Activated CD4-positive, alpha-beta T cell treated with anti-CD3 and anti-CD28 coated beads, Interleukin-2, amount 10 ng/mL, durations not matched to agents 24 days and 14 days (primary cell): ENCODE measurements at regions not wholly inside any gene's neighbourhood (a gene's known extent, or its start where the extent isn't known, plus 50 kb on each side); places are given as distances from the start of the nearest gene placed in this dataset.
"Not testable (repeated sequence)": the region's sequence is repeated elsewhere in the genome, so short reads cannot be mapped to it uniquely, and the experiment has no call there.

Experiments used
- DNase-seq: peaks from one replicate; pipeline ENCODE4 v3.0.0; 2022
- H3K27ac Mint-ChIP-seq: one replicate; pipeline ENCODE4 v1.8.0; 2022; ENCODE audit warnings: mild to moderate bottlenecking, mixed read lengths
- H3K27me3 Mint-ChIP-seq: one replicate; pipeline ENCODE4 v1.8.0; 2022; ENCODE audit warnings: mixed read lengths
- H3K36me3 Mint-ChIP-seq: one replicate; pipeline ENCODE4 v1.8.0; 2022; ENCODE audit warnings: low read depth, mild to moderate bottlenecking, mixed read lengths
- H3K4me1 Mint-ChIP-seq: one replicate; pipeline ENCODE4 v1.8.0; 2021; ENCODE audit warnings: mixed read lengths
- H3K4me3 Mint-ChIP-seq: one replicate; pipeline ENCODE4 v1.8.0; 2022; ENCODE audit warnings: mild to moderate bottlenecking, moderate library complexity, mixed read lengths
- H3K9me3 Mint-ChIP-seq: one replicate; pipeline ENCODE4 v1.8.0; 2021; ENCODE audit warnings: mixed read lengths
- intact Hi-C: fragments of 100-400 bp; cut with micrococcal nuclease; formaldehyde crosslinking; loops from one replicate; pipeline ENCODE4 v1.15.1; 2023

GRCh38 chr2:90218534-90218933 is 1527.1 kb downstream of the RPIA start:
- H3K27me3 Mint-ChIP-seq, H3K36me3 Mint-ChIP-seq, H3K4me1 Mint-ChIP-seq, H3K27ac Mint-ChIP-seq, DNase-seq, H3K4me3 Mint-ChIP-seq, H3K9me3 Mint-ChIP-seq, intact Hi-C loops: not testable (repeated sequence)

GRCh38 chr2:90220623-90221299 is 1529.3 kb downstream of the RPIA start:
- H3K27ac Mint-ChIP-seq, H3K4me3 Mint-ChIP-seq, H3K27me3 Mint-ChIP-seq, H3K4me1 Mint-ChIP-seq, H3K36me3 Mint-ChIP-seq, intact Hi-C loops, DNase-seq, H3K9me3 Mint-ChIP-seq: not testable (repeated sequence)

- Mint-ChIP-seq H3K27ac (no peak overlapping the region), H3K4me3 (no peak overlapping the region), H3K27me3 (no peaks in the 10 kb centered on the region), H3K36me3 (no peaks in the 10 kb centered on the region), H3K9me3 (no peaks in the 10 kb centered on the region), H3K4me1 (no peaks in the 10 kb centered on the region)
- no peak for DNase-seq
- intact Hi-C loops: no loop called here
Measured at GRCh38 chr2:90221300-90221651, 1529.8 kb downstream of the RPIA start.

GRCh38 chr2:90224767-90225166 is 1533.3 kb downstream of the RPIA start:
- H3K4me3 Mint-ChIP-seq, H3K9me3 Mint-ChIP-seq, DNase-seq, intact Hi-C loops, H3K27me3 Mint-ChIP-seq, H3K4me1 Mint-ChIP-seq, H3K36me3 Mint-ChIP-seq, H3K27ac Mint-ChIP-seq: not testable (repeated sequence)

GRCh38 chr2:90226465-90227072 is 1535.1 kb downstream of the RPIA start:
- DNase-seq, H3K36me3 Mint-ChIP-seq, H3K4me1 Mint-ChIP-seq, H3K27ac Mint-ChIP-seq, intact Hi-C loops, H3K9me3 Mint-ChIP-seq, H3K4me3 Mint-ChIP-seq, H3K27me3 Mint-ChIP-seq: not testable (repeated sequence)

- intact Hi-C loops, H3K36me3 Mint-ChIP-seq, H3K27me3 Mint-ChIP-seq, DNase-seq, H3K9me3 Mint-ChIP-seq, H3K4me1 Mint-ChIP-seq, H3K27ac Mint-ChIP-seq, H3K4me3 Mint-ChIP-seq: not testable (repeated sequence)
Measured at GRCh38 chr2:90231199-90231598, 1539.7 kb downstream of the RPIA start.

GRCh38 chr2:90235452-90235851 is 1544.0 kb downstream of the RPIA start:
- H3K27ac Mint-ChIP-seq, H3K4me3 Mint-ChIP-seq, H3K27me3 Mint-ChIP-seq, intact Hi-C loops, H3K9me3 Mint-ChIP-seq, H3K36me3 Mint-ChIP-seq, H3K4me1 Mint-ChIP-seq, DNase-seq: not testable (repeated sequence)

GRCh38 chr2:90237923-90238361 is 1546.5 kb downstream of the RPIA start:
- peak; percentile 56 for DNase-seq
- H3K36me3 Mint-ChIP-seq: not testable (repeated sequence)

GRCh38 chr2:90238505-90239230 is 1547.2 kb downstream of the RPIA start:
- H3K4me3 Mint-ChIP-seq, H3K27me3 Mint-ChIP-seq, H3K4me1 Mint-ChIP-seq, DNase-seq, H3K27ac Mint-ChIP-seq, H3K36me3 Mint-ChIP-seq, intact Hi-C loops, H3K9me3 Mint-ChIP-seq: not testable (repeated sequence)

More at GRCh38 chr2:90237923-90238361, 1546.5 kb downstream of the RPIA start:
- H3K4me1 Mint-ChIP-seq, H3K27ac Mint-ChIP-seq, H3K9me3 Mint-ChIP-seq, intact Hi-C loops, H3K27me3 Mint-ChIP-seq, H3K4me3 Mint-ChIP-seq: not testable (repeated sequence)

- intact Hi-C loops, H3K27ac Mint-ChIP-seq, DNase-seq, H3K36me3 Mint-ChIP-seq, H3K9me3 Mint-ChIP-seq, H3K27me3 Mint-ChIP-seq, H3K4me1 Mint-ChIP-seq, H3K4me3 Mint-ChIP-seq: not testable (repeated sequence)
Measured at GRCh38 chr2:90239769-90240168, 1548.3 kb downstream of the RPIA start.

- H3K36me3 Mint-ChIP-seq, intact Hi-C loops: not testable (repeated sequence)
Measured at GRCh38 chr2:90244902-90245765, 1553.7 kb downstream of the RPIA start.

GRCh38 chr2:90248400-90248799 is 1556.9 kb downstream of the RPIA start:
- intact Hi-C loops, H3K27me3 Mint-ChIP-seq, H3K27ac Mint-ChIP-seq, H3K4me3 Mint-ChIP-seq, H3K36me3 Mint-ChIP-seq, H3K4me1 Mint-ChIP-seq, DNase-seq, H3K9me3 Mint-ChIP-seq: not testable (repeated sequence)

More at GRCh38 chr2:90244902-90245765, 1553.7 kb downstream of the RPIA start:
- H3K27me3 Mint-ChIP-seq, H3K9me3 Mint-ChIP-seq, H3K27ac Mint-ChIP-seq, H3K4me1 Mint-ChIP-seq, DNase-seq, H3K4me3 Mint-ChIP-seq: not testable (repeated sequence)

- intact Hi-C loops, H3K27ac Mint-ChIP-seq, DNase-seq, H3K4me1 Mint-ChIP-seq, H3K9me3 Mint-ChIP-seq, H3K27me3 Mint-ChIP-seq, H3K4me3 Mint-ChIP-seq, H3K36me3 Mint-ChIP-seq: not testable (repeated sequence)
Measured at GRCh38 chr2:90250350-90250749, 1558.9 kb downstream of the RPIA start.

- DNase-seq, H3K36me3 Mint-ChIP-seq, H3K27ac Mint-ChIP-seq, intact Hi-C loops, H3K4me3 Mint-ChIP-seq, H3K4me1 Mint-ChIP-seq, H3K27me3 Mint-ChIP-seq: not testable (repeated sequence)
- peaks cover 11% of the 10 kb centered on the region for H3K9me3 Mint-ChIP-seq
Measured at GRCh38 chr2:90251576-90251975, 1560.1 kb downstream of the RPIA start.
